Ishikawa (cell line): ENCODE measurements at regions not wholly inside any gene's neighbourhood (a gene's known extent, or its start where the extent isn't known, plus 50 kb on each side); places are given as distances from the start of the nearest gene placed in this dataset.

ENCODE experiments used
- CEBPB ChIP-seq: IDR thresholded peaks from 2 replicates; pipeline ENCODE4 v1.6.1; 2012
- CREB1 ChIP-seq: IDR thresholded peaks from 2 replicates; pipeline ENCODE4 v1.6.1; 2012; ENCODE audit warnings: low read depth
- EGR1 ChIP-seq: IDR thresholded peaks from 2 replicates; pipeline ENCODE4 v1.6.1; 2012
- EP300 ChIP-seq: IDR thresholded peaks from 2 replicates; pipeline ENCODE4 v1.6.1; 2012; ENCODE audit warnings: borderline replicate concordance
- FOXM1 ChIP-seq: IDR thresholded peaks from 2 replicates; pipeline ENCODE4 v1.6.1; 2012; ENCODE audit warnings: low read depth, borderline replicate concordance
- NFIC ChIP-seq: IDR thresholded peaks from 2 replicates; pipeline ENCODE4 v1.6.1; 2012
- RAD21 ChIP-seq: IDR thresholded peaks from 2 replicates; pipeline ENCODE4 v1.6.1; 2012; ENCODE audit warnings: low read depth
- TAF1 ChIP-seq: IDR thresholded peaks from 2 replicates; pipeline ENCODE4 v1.6.1; 2012; ENCODE audit warnings: low read depth, mild to moderate bottlenecking
- TCF12 ChIP-seq: IDR thresholded peaks from 2 replicates; pipeline ENCODE4 v1.6.1; 2012; ENCODE audit warnings: low read depth
- TEAD4 ChIP-seq: IDR thresholded peaks from 2 replicates; pipeline ENCODE4 v1.6.1; 2012
- USF1 ChIP-seq: IDR thresholded peaks from 2 replicates; pipeline ENCODE4 v1.6.1; 2012
- YY1 ChIP-seq: IDR thresholded peaks from 2 replicates; pipeline ENCODE4 v1.6.1; 2012; ENCODE audit warnings: low read depth
- ZBTB7A ChIP-seq: IDR thresholded peaks from 2 replicates; pipeline ENCODE4 v1.6.1; 2012; ENCODE audit warnings: low read depth
- TF ChIP-seq, protein P1 (sequence below): IDR thresholded peaks from 2 replicates; pipeline ENCODE4 v1.6.1; 2012; ENCODE audit warnings: low read depth, mild to moderate bottlenecking
- TF ChIP-seq, protein P2 (sequence below): IDR thresholded peaks from 2 replicates; pipeline ENCODE4 v1.6.1; 2012

- TF ChIP-seq TEAD4 (no peak), CEBPB (no peak), TAF1 (no peak), EP300 (no peak), RAD21 (no peak), TCF12 (no peak), EGR1 (no peak), NFIC (no peak), ZBTB7A (no peak), YY1 (no peak)
- TF ChIP-seq, protein P1, sequence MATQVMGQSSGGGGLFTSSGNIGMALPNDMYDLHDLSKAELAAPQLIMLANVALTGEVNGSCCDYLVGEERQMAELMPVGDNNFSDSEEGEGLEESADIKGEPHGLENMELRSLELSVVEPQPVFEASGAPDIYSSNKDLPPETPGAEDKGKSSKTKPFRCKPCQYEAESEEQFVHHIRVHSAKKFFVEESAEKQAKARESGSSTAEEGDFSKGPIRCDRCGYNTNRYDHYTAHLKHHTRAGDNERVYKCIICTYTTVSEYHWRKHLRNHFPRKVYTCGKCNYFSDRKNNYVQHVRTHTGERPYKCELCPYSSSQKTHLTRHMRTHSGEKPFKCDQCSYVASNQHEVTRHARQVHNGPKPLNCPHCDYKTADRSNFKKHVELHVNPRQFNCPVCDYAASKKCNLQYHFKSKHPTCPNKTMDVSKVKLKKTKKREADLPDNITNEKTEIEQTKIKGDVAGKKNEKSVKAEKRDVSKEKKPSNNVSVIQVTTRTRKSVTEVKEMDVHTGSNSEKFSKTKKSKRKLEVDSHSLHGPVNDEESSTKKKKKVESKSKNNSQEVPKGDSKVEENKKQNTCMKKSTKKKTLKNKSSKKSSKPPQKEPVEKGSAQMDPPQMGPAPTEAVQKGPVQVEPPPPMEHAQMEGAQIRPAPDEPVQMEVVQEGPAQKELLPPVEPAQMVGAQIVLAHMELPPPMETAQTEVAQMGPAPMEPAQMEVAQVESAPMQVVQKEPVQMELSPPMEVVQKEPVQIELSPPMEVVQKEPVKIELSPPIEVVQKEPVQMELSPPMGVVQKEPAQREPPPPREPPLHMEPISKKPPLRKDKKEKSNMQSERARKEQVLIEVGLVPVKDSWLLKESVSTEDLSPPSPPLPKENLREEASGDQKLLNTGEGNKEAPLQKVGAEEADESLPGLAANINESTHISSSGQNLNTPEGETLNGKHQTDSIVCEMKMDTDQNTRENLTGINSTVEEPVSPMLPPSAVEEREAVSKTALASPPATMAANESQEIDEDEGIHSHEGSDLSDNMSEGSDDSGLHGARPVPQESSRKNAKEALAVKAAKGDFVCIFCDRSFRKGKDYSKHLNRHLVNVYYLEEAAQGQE: no peak
Observed at GRCh38 chr3:177711637-177712036, 514.4 kb upstream of the TBL1XR1 start.

DNA sequence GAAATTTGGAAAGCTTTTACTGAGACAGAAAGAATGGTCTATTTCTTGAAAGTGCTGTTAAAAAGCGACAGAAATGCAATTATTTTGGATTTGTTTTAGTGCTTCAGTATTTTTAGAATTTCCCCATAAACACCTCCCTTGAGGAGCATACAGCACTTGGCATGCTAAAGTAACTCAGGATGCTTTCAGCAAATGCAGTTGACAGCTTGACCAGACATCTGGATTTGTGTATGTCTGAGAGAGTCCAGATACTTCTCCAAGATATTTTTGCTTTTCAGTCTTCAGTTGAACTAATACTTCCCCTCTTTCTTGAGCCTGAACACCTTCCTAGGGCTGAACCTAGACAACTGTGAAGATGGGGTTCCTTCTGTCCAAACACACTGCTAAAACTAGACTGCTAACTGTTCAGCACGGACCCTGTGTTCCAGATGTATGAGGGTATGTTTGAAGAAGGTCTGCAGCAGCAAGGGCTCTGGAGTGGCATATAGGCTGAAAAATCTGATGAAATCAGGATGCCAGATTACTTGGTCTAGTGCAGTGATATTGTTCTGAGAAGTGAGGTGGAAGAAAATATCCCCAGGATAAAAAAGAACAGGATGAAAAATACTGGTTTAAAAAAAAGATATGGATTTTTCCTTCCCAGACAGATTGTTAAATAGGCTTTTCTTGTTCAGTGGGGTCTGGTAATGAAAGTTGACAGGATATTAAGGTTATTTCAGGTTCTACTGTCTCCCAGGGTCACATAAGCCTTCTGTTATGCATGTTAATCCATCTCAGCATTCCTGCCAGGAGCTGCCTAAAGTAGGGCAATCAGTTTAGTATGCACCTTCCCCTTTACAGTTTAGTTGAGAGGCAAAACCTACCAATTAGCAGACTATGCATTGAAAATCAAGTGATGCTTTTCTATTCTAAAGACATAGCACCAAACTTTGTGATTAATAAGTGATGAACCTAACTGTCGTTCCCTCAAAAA, 516.9 kb upstream of the TBL1XR1 start:
- no peak for TF ChIP-seq USF1
- no peak for TF ChIP-seq EGR1
- TF ChIP-seq TEAD4: no peak
- TF ChIP-seq ZBTB7A: no peak
- no peak for TF ChIP-seq EP300
- TF ChIP-seq FOXM1: no peak
- TF ChIP-seq, protein P2, sequence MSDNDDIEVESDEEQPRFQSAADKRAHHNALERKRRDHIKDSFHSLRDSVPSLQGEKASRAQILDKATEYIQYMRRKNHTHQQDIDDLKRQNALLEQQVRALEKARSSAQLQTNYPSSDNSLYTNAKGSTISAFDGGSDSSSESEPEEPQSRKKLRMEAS: no peak

DNA sequence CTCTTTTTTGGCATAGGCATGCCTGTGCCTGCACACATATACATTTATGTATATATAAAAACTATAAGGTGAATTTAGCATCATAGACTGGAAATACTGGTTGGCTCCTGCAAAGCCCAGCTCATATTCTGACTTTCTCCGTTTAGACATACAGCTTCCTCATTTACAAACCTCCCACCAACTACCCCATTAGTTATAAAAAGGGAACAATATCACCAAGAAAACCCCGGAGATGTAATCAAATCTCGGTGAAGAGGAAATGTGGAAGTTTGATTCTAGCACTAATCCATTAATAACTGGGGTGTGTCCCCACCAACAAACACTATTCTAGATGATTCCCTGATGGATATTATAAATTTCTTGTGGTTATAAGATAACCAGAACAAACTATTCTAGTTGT, 517.7 kb upstream of the TBL1XR1 start:
- TF ChIP-seq USF1: no peak
- TF ChIP-seq RAD21: no peak
- TF ChIP-seq, protein P2: no peak
- no peak for TF ChIP-seq YY1
- no peak for TF ChIP-seq ZBTB7A
- no peak for TF ChIP-seq FOXM1
- TF ChIP-seq CEBPB: no peak

DNA sequence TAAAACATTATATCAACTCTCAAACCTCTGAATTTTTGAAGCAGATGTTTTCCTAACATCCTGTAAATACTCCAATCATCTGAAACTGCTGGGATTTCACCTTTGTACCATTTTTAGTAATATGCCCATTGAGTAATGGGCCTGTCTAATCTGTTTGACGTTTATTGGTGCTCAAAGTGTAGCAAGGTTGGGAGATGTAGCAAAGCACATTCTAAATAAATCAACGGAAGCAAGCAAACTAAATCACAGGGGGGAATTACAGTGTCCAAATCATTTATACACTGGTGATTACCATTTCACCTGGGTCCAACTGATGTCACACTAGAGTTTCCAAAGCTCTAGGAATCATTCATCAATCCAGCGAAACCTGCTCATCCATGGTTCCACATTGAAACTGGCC, 518.7 kb upstream of the TBL1XR1 start:
- TF ChIP-seq ZBTB7A (no peak), YY1 (no peak), RAD21 (no peak), TAF1 (no peak), TEAD4 (no peak), NFIC (no peak), CREB1 (no peak), USF1 (no peak), EGR1 (no peak), FOXM1 (no peak), TCF12 (no peak), CEBPB (no peak), EP300 (no peak)
- TF ChIP-seq, protein P2: no peak
- TF ChIP-seq, protein P1: no peak
